Posterior cingulate gyrus (tissue), 11 donors: ENCODE measurements at regions not wholly inside any gene's neighbourhood (a gene's known extent, or its start where the extent isn't known, plus 50 kb on each side); places are given as distances from the start of the nearest gene placed in this dataset.

Source experiments
- DNase-seq, 10 donors: peaks; one replicate each; pipeline versions ENCODE4 v3.0.0 to v3.0.0-alpha.2; 2020 to 2021; ENCODE audit warnings: mixed read lengths in 3 of 10
- intact Hi-C: fragments of 100-400 bp; cut with DNase I; formaldehyde crosslinking; loops from one replicate; pipeline ENCODE4 v1.15.1; 2023

- DNase-seq = no peak
- intact Hi-C loops = no loop called here
These were observed 51.7 kb upstream of the ACVR2A start for GRCh38 chr2:147792966-147793617.

GRCh38 chr2:147790580-147790979 lies 54.2 kb upstream of the ACVR2A start:
- intact Hi-C loops = no loop called here
- no peak for DNase-seq

GRCh38 chr2:147789720-147790119 lies 55.1 kb upstream of the ACVR2A start:
- no peak for DNase-seq
- intact Hi-C loops = no loop called here

- DNase-seq = no peak
- intact Hi-C loops = no loop called here
These were observed 55.5 kb upstream of the ACVR2A start for GRCh38 chr2:147789287-147789686.

- DNase-seq = no peak
- intact Hi-C loops = no loop called here
These were observed 62.5 kb upstream of the ACVR2A start for GRCh38 chr2:147782141-147782930.

- intact Hi-C loops = no loop called here
- no peak for DNase-seq
These were observed 65.4 kb upstream of the ACVR2A start for GRCh38 chr2:147779440-147779839.

- DNase-seq = no peak
- intact Hi-C loops = no loop called here
These were observed 67.4 kb upstream of the ACVR2A start for GRCh38 chr2:147777394-147777793.

GRCh38 chr2:147774805-147775204 lies 70.0 kb upstream of the ACVR2A start:
- DNase-seq = no peak
- intact Hi-C loops = no loop called here

- peak in 2 of 10 donors; percentile 45 to 61 for DNase-seq
- intact Hi-C loops = no loop called here
These were observed 71.3 kb upstream of the ACVR2A start for GRCh38 chr2:147773479-147773878.

- intact Hi-C loops = no loop called here
- DNase-seq = no peak
These were observed 72.0 kb upstream of the ACVR2A start for GRCh38 chr2:147772781-147773180.

GRCh38 chr2:147763861-147764260 lies 81.0 kb upstream of the ACVR2A start:
- intact Hi-C loops = no loop called here

GRCh38 chr2:147760984-147761383 lies 83.8 kb upstream of the ACVR2A start:
- intact Hi-C loops = no loop called here
- DNase-seq = no peak

More at GRCh38 chr2:147763861-147764260, 81.0 kb upstream of the ACVR2A start:
- no peak for DNase-seq

- no peak for DNase-seq
- intact Hi-C loops = no loop called here
These were observed 85.3 kb upstream of the ACVR2A start for GRCh38 chr2:147759536-147759935.

- intact Hi-C loops = no loop called here
- DNase-seq = no peak
These were observed 86.0 kb upstream of the ACVR2A start for GRCh38 chr2:147758821-147759220.

- no peak for DNase-seq
- intact Hi-C loops = no loop called here
These were observed 88.8 kb upstream of the ACVR2A start for GRCh38 chr2:147756069-147756468.

- intact Hi-C loops = no loop called here
- DNase-seq = no peak
These were observed 104.5 kb upstream of the ACVR2A start for GRCh38 chr2:147740211-147740927.

GRCh38 chr2:147739508-147739907 lies 105.3 kb upstream of the ACVR2A start:
- DNase-seq = no peak
- intact Hi-C loops = no loop called here

GRCh38 chr2:147718831-147719230 lies 126.0 kb upstream of the ACVR2A start:
- intact Hi-C loops = no loop called here
- DNase-seq = no peak

GRCh38 chr2:147716906-147717305 lies 127.9 kb upstream of the ACVR2A start:
- DNase-seq = no peak
- intact Hi-C loops = no loop called here

GRCh38 chr2:147715807-147716206 lies 129.0 kb upstream of the ACVR2A start:
- intact Hi-C loops = no loop called here
- DNase-seq = no peak

- DNase-seq = no peak
- intact Hi-C loops = no loop called here
These were observed 130.2 kb upstream of the ACVR2A start for GRCh38 chr2:147714582-147714981.

GRCh38 chr2:147713349-147713748 lies 131.5 kb upstream of the ACVR2A start:
- no peak for DNase-seq
- intact Hi-C loops = no loop called here
